H1 (cell line): ENCODE measurements at regions not wholly inside any gene's neighbourhood (a gene's known extent, or its start where the extent isn't known, plus 50 kb on each side); places are given as distances from the start of the nearest gene placed in this dataset.

Experiments used
- CTCF ChIA-PET: fragments of 300-600 bp; sonication (Branson Sonifier 250); formaldehyde crosslinking; loops from one replicate; lab custom pipeline; 2021; ENCODE audit not compliant: partially characterized antibody; lab: Charles Lee
- POLR2A ChIA-PET: fragments of 300-600 bp; sonication (Branson Sonifier 250); formaldehyde crosslinking; loops from one replicate; lab custom pipeline; 2021; ENCODE audit warnings: inconsistent platforms; ENCODE audit not compliant: partially characterized antibody; lab: Charles Lee
- DNase-seq, 2 experiments: peaks; one replicate each; pipeline versions ENCODE4 v3.0.0 to v3.0.0-alpha.2; 2010 to 2022; ENCODE audit warnings: low spot score in 2 of 2, low read depth in 1 of 2, mixed read lengths in 1 of 2
- FAIRE-seq: peaks from 2 replicates; lab custom pipeline; 2011; peaks lifted over from hg19 to GRCh38; lab: Jason Lieb, UNC
- H2AFZ ChIP-seq: 2 replicates; pipeline ENCODE4 v1.8.1; 2012; ENCODE audit warnings: low read length, inconsistent platforms
- H2AK5ac ChIP-seq: 2 replicates; pipeline ENCODE4 v1.6.1; 2013; ENCODE audit warnings: low read depth, low read length
- H2BK120ac ChIP-seq: replicated peaks from 2 replicates; pipeline ENCODE3; 2013; ENCODE audit warnings: low read depth, low read length, inconsistent platforms
- H2BK12ac ChIP-seq: 2 replicates; pipeline ENCODE4 v1.6.1; 2013; ENCODE audit warnings: low read depth, low read length
- H2BK15ac ChIP-seq: 2 replicates; pipeline ENCODE4 v1.6.1; 2013; ENCODE audit warnings: low read length
- H2BK20ac ChIP-seq: 2 replicates; pipeline ENCODE4 v1.6.1; 2013; ENCODE audit warnings: low read length
- H2BK5ac ChIP-seq: 2 replicates; pipeline ENCODE4 v1.6.1; 2013; ENCODE audit warnings: low read depth, low read length
- H3K14ac ChIP-seq: 2 replicates; pipeline ENCODE4 v1.6.1; 2013; ENCODE audit warnings: inconsistent platforms; ENCODE audit not compliant: insufficient read length
- H3K18ac ChIP-seq: 2 replicates; pipeline ENCODE4 v1.6.1; 2013; ENCODE audit warnings: low read length; ENCODE audit errors: extremely low read depth
- H3K23ac ChIP-seq: 2 replicates; pipeline ENCODE4 v1.6.1; 2013; ENCODE audit warnings: inconsistent platforms; ENCODE audit not compliant: insufficient read length
- H3K23me2 ChIP-seq: 2 replicates; pipeline ENCODE4 v1.6.1; 2013; ENCODE audit warnings: low read depth, low read length
- H3K27ac ChIP-seq: 2 replicates; pipeline ENCODE4 v1.6.1; 2011; ENCODE audit warnings: low read depth, low read length, inconsistent platforms
- H3K27me3 ChIP-seq, 4 experiments: replicated peaks in 1 of 4; 1 replicate in 1 of 4; 2 replicates in 3 of 4; pipeline versions ENCODE4 v1.6.1 to v1.8.1; 2011 to 2013; ENCODE audit warnings: low read length in 3 of 4, mild to moderate bottlenecking in 3 of 4, inconsistent platforms in 2 of 4, mixed read lengths in 2 of 4, moderate library complexity in 1 of 4; ENCODE audit not compliant: control insufficient read depth in 3 of 4, insufficient read depth in 3 of 4; ENCODE audit errors: extremely low read depth in 1 of 4
- H3K36me3 ChIP-seq, 4 experiments: 2 replicates each; pipeline versions ENCODE4 v1.6.1 to v1.8.1; 2011 to 2013; ENCODE audit warnings: mild to moderate bottlenecking in 4 of 4, low read length in 3 of 4, moderate library complexity in 2 of 4, control low read depth in 1 of 4, inconsistent platforms in 1 of 4; ENCODE audit not compliant: insufficient read depth in 4 of 4, control insufficient read depth in 2 of 4
- H3K4ac ChIP-seq: replicated peaks from 2 replicates; pipeline ENCODE3; 2013; ENCODE audit warnings: low read length, low read depth, mixed read lengths, inconsistent platforms; ENCODE audit not compliant: insufficient read length
- H3K4me1 ChIP-seq, 4 experiments: replicated peaks in 1 of 4; 1 replicate in 1 of 4; 2 replicates in 3 of 4; pipeline versions ENCODE4 v1.6.1 to v1.8.1; 2011 to 2013; ENCODE audit warnings: low read length in 3 of 4, inconsistent platforms in 2 of 4, mixed read lengths in 1 of 4; ENCODE audit not compliant: insufficient read depth in 4 of 4, control insufficient read depth in 3 of 4
- H3K4me2 ChIP-seq, 2 experiments: 2 replicates each; pipeline versions ENCODE4 v1.6.1 to v1.8.1; 2011 to 2013; ENCODE audit warnings: low read depth in 2 of 2, low read length in 2 of 2, control low read depth in 1 of 2, inconsistent platforms in 1 of 2, mild to moderate bottlenecking in 1 of 2; ENCODE audit not compliant: insufficient read depth in 1 of 2
- H3K4me3 ChIP-seq, 4 experiments: fragments of 200-600, 300-600 bp in 1 of 4; sonication (generic), shearing (Covaris generic), sonication (Bioruptor Twin) in 1 of 4; 2 replicates each; pipeline versions ENCODE4 v1.5.1 to v1.8.1; 2011 to 2016; ENCODE audit warnings: low read length in 4 of 4, low read depth in 3 of 4, control low read depth in 2 of 4, inconsistent platforms in 2 of 4, mild to moderate bottlenecking in 2 of 4, mixed read lengths in 1 of 4, moderate library complexity in 1 of 4; ENCODE audit not compliant: insufficient read depth in 2 of 4; ENCODE audit errors: extremely low read depth in 1 of 4
- H3K56ac ChIP-seq: replicated peaks from 2 replicates; pipeline ENCODE3; 2013; ENCODE audit warnings: low read depth, mild to moderate bottlenecking, mixed read lengths, low read length, inconsistent platforms; ENCODE audit not compliant: insufficient read length
- H3K79me1 ChIP-seq: 2 replicates; pipeline ENCODE4 v1.6.1; 2013; ENCODE audit warnings: low read depth, low read length, control low read depth
- H3K79me2 ChIP-seq, 2 experiments: 2 replicates each; pipeline versions ENCODE4 v1.6.1 to v1.8.1; 2012 to 2013; ENCODE audit warnings: low read length in 2 of 2, mild to moderate bottlenecking in 2 of 2, inconsistent platforms in 1 of 2; ENCODE audit not compliant: insufficient read depth in 2 of 2, control insufficient read depth in 1 of 2
- H3K9ac ChIP-seq, 4 experiments: replicated peaks in 1 of 4; 1 replicate in 1 of 4; 2 replicates in 3 of 4; pipeline versions ENCODE4 v1.6.1 to v1.8.1; 2011 to 2013; ENCODE audit warnings: low read depth in 3 of 4, low read length in 3 of 4, control low read depth in 2 of 4, mild to moderate bottlenecking in 2 of 4, moderate library complexity in 2 of 4, inconsistent platforms in 1 of 4; ENCODE audit errors: extremely low read depth in 1 of 4
- H3K9me3 ChIP-seq, 2 experiments: 2 replicates each; pipeline versions ENCODE4 v1.6.1 to v1.8.1; 2012 to 2013; ENCODE audit warnings: mild to moderate bottlenecking in 2 of 2, moderate library complexity in 2 of 2, control low read depth in 1 of 2, inconsistent platforms in 1 of 2, low read depth in 1 of 2, low read length in 1 of 2, mixed read lengths in 1 of 2; ENCODE audit not compliant: insufficient read depth in 2 of 2
- H4K20me1 ChIP-seq, 2 experiments: replicated peaks in 1 of 2; 2 replicates each; pipeline versions ENCODE3 to v1.8.1; 2011 to 2013; ENCODE audit warnings: inconsistent platforms in 2 of 2, low read length in 2 of 2, mild to moderate bottlenecking in 1 of 2; ENCODE audit not compliant: insufficient read depth in 2 of 2, control insufficient read depth in 1 of 2
- H4K5ac ChIP-seq: 2 replicates; pipeline ENCODE4 v1.6.1; 2013; ENCODE audit warnings: low read length, low read depth, mixed read lengths, inconsistent platforms; ENCODE audit not compliant: insufficient read length
- H4K8ac ChIP-seq: 2 replicates; pipeline ENCODE4 v1.8.0; 2013; ENCODE audit warnings: mild to moderate bottlenecking, moderate library complexity, low read length, inconsistent platforms; ENCODE audit not compliant: insufficient read depth; ENCODE audit errors: extremely low read depth
- H4K91ac ChIP-seq: replicated peaks from 2 replicates; pipeline ENCODE3; 2013; ENCODE audit warnings: low read length, mixed read lengths, inconsistent platforms; ENCODE audit not compliant: insufficient read length
- NANOG ChIP-seq: IDR thresholded peaks from 2 replicates; pipeline ENCODE4 v1.6.1; 2011; ENCODE audit warnings: low read length, low read depth, mild to moderate bottlenecking, inconsistent platforms; ENCODE audit not compliant: insufficient read depth, poor library complexity, severe bottlenecking
- POU5F1 ChIP-seq: IDR thresholded peaks from 2 replicates; pipeline ENCODE4 v1.6.1; 2011; ENCODE audit warnings: low read depth, mild to moderate bottlenecking, low read length, moderate library complexity
- USF2 ChIP-seq: IDR thresholded peaks from 2 replicates; pipeline ENCODE4 v1.6.1; 2011; ENCODE audit warnings: low read length, improper control_type of control experiment
- WGBS, 2 experiments: shearing (Covaris generic) in 1 of 2; methylation state at CpG; one replicate each; pipeline versions ENCODE4 v1.1.6 to v1.1.7; 2013 to 2015; ENCODE audit warnings: low lambda C conversion rate in 2 of 2, mixed read lengths in 2 of 2, inconsistent platforms in 1 of 2, low coverage in 1 of 2, missing lambda C conversion rate in 1 of 2; ENCODE audit not compliant: insufficient replicate concordance in 2 of 2, insufficient coverage in 1 of 2, insufficient read length in 1 of 2; ENCODE audit errors: extremely low coverage in 1 of 2, missing lambda C conversion rate in 1 of 2; 5-methylcytosine and 5-hydroxymethylcytosine counted together

GRCh38 chr18:73653251-73653650 lies 494.4 kb downstream of the FBXO15 start:
- Histone ChIP-seq H3K18ac (no peak overlapping the region), H3K27ac (no peak overlapping the region), H4K20me1 (no peaks in the 10 kb centered on the region), H3K4me1 (no peaks in the 10 kb centered on the region), H2BK120ac (no peak overlapping the region), H4K91ac (no peak overlapping the region), H2AK5ac (no peak overlapping the region), H2BK12ac (no peak overlapping the region), H3K56ac (no peak overlapping the region), H3K23me2 (no peaks in the 10 kb centered on the region), H4K5ac (no peak overlapping the region), H3K79me2 (no peaks in the 10 kb centered on the region), H2BK15ac (no peak overlapping the region), H2BK20ac (no peak overlapping the region), H3K79me1 (no peaks in the 10 kb centered on the region), H3K4ac (no peak overlapping the region), H3K9me3 (no peaks in the 10 kb centered on the region), H2AFZ (no peak overlapping the region), H3K36me3 (no peaks in the 10 kb centered on the region), H3K9ac (no peak overlapping the region), H3K27me3 (no peaks in the 10 kb centered on the region), H4K8ac (no peak overlapping the region), H2BK5ac (no peak overlapping the region), H3K4me2 (no peak overlapping the region), H3K14ac (no peak overlapping the region), H3K4me3 (no peak overlapping the region), H3K23ac (no peak overlapping the region)
- ChIA-PET CTCF (no interaction called here), POLR2A (no interaction called here)
- no peak for FAIRE-seq
- 83% methylated on average over 3 of the region's 3 CpGs; no CpG with 5 or more reads in 1 of the 2 experiments for WGBS, 2 experiments
- no peak for DNase-seq
- TF ChIP-seq NANOG (no peak), USF2 (no peak), POU5F1 (no peak)
